GM19043 (cell line): ENCODE measurements at regions not wholly inside any gene's neighbourhood (a gene's known extent, or its start where the extent isn't known, plus 50 kb on each side); places are given as distances from the start of the nearest gene placed in this dataset.
"Not testable (repeated sequence)": the region's sequence is repeated elsewhere in the genome, so short reads cannot be mapped to it uniquely, and the experiment has no call there.

Experiments
- ATAC-seq: cut with Tn5 transposase; IDR thresholded peaks from one replicate; pipeline ENCODE4 v1.9.1; 2021; ENCODE audit warnings: low read depth; ENCODE audit not compliant: unreplicated experiment

GRCh38 chr1:81312272-81312754, 488.4 kb upstream of the ADGRL2 start:
- no peak for ATAC-seq

DNA sequence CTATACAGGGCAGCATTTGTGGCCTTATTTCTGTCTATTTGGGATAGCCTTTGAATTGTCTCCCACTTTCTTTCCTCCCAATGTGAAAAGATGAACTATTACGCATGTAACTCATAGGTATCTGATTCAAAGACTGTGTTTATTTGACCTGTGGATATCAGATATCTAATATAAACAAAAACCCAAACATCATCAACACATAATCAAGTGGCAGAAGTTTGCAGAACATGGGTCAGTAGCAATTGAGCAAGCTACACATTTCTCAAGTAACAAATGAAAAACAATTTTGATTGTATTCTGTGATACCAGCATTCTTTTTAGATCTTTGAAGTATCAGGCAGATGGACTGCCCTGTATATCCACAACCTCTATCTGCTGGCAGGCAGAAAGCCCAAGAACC, 490.5 kb upstream of the ADGRL2 start:
- ATAC-seq = no peak

DNA sequence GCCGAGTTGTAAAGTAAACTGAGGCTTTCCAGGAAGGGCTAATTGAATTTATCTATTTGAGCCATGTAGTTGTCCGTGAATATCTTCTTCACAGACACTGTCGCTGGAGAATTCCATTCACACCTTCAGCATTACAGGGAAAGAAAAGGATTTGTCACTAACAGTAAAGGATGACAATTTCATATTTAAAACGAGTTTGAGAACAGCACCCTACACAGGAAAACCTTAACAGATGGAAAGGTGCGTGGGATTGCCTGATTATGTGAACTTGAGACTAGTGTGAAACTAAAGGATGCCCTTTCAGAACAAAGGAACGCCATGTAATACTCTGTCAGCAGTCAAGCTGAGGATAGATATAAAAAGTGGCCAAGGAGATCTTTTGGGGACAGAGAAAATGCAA, 492.5 kb upstream of the ADGRL2 start:
- ATAC-seq = no peak

- ATAC-seq = no peak
These were observed 492.9 kb upstream of the ADGRL2 start for GRCh38 chr1:81307786-81308185.

DNA sequence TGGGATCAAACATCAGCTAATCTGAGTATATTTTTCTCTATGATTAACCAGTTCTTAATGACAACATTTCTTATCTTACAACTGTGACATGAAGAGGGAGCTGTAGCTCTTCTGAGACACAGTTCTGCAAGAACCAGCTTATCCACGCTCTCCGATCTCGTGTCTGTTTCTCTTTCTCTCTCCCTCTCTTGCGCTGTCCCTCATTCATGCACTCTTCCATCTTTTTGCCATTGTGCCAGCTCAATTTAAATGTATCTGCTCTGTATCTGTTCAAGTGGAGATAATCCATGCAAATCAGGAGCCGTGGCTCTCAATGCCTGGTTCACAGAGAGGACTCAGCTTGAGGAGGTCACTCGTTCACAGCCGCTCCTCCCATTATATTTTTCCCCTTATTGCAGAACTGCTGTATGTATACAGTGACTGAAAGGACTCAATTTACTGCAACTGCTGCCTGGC, 494.7 kb upstream of the ADGRL2 start:
- ATAC-seq = no peak

- ATAC-seq = no peak
These were observed 496.5 kb upstream of the ADGRL2 start for GRCh38 chr1:81304187-81304586.

DNA sequence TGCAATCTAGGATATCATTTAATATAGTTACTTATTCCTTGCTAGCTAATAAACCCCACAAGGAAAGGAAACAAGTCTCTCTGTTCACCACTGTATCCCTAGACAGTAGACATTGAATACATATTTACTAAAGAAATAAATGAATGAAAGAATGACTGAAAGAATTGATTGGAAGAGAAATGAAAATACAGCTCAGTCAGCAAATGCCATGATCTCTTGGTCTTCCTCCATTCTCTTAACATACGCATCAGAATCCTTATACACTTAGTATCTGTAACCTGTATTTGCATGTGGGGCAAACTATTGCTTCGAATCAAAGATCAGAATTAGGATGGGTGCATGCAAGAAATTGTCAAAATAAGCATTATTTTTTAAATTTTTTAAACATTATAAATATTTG, 500.8 kb upstream of the ADGRL2 start:
- no peak for ATAC-seq

- ATAC-seq = no peak
These were observed 502.5 kb upstream of the ADGRL2 start for GRCh38 chr1:81298266-81298665.

- ATAC-seq = no peak
These were observed 504.1 kb upstream of the ADGRL2 start for GRCh38 chr1:81296601-81297000.

GRCh38 chr1:81290326-81290725, 510.4 kb upstream of the ADGRL2 start:
- no peak for ATAC-seq

- ATAC-seq = no peak
These were observed 512.0 kb upstream of the ADGRL2 start for GRCh38 chr1:81288689-81289088.

GRCh38 chr1:81287411-81288080, 513.2 kb upstream of the ADGRL2 start:
- no peak for ATAC-seq

- ATAC-seq = no peak
These were observed 530.7 kb upstream of the ADGRL2 start for GRCh38 chr1:81270051-81270450.

- ATAC-seq = no peak
These were observed 535.8 kb upstream of the ADGRL2 start for GRCh38 chr1:81264976-81265375.

DNA sequence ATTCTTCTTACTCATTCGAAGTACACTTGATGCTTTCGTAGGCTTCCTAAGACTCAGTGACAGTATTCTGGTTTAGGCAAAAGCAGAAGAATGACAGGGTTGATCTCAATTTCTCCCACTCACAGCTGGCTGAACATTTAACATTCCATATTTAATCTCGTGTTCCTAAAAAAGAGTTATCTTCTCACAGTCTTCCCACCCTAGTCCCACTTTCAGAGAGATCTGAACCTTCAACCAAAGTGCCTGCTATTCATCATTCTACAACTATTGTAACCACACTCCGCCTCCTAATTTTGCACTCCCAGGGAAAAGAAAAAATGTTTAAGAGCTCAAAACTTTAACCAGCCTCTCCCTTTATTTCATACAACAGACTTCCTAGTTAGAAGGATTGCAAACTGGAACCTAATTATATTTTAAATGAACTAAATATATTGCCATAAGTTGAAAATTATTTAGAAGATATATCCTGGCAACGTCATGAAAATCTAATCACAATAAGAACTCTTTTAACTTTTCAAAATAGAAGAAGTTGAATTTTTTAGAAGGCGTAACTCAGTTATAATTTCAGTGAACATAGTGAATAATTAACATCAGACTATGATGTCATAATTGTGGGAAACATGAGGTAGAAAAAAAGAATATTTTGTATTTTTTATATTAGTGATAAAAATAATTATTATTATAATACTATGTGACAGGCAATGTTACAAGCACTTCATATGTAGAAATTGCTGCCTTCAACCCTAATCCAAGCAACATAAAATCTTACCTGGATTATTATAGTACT, 540.9 kb upstream of the ADGRL2 start:
- no peak for ATAC-seq

DNA sequence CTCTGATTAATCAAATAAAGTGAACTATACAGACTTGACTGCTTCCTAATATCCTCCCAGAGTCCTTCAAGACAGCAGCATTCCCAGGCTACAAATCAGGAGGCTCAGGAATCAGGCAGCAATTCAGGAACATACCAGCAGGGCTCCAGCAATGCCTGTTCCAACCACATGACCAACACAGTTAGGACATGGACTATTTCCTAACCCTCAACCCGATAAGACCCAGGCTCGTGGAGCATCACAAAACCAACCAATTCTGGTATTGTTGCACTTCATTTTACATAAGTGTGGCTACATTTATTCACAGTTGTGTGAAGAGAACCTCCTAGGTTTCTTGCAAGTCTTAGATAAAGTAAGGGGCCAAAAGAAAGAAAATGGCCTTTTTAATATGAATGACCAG, 546.2 kb upstream of the ADGRL2 start:
- ATAC-seq = no peak

GRCh38 chr1:81254068-81254467, 546.7 kb upstream of the ADGRL2 start:
- no peak for ATAC-seq

GRCh38 chr1:81252471-81253151, 548.1 kb upstream of the ADGRL2 start:
- no peak for ATAC-seq

DNA sequence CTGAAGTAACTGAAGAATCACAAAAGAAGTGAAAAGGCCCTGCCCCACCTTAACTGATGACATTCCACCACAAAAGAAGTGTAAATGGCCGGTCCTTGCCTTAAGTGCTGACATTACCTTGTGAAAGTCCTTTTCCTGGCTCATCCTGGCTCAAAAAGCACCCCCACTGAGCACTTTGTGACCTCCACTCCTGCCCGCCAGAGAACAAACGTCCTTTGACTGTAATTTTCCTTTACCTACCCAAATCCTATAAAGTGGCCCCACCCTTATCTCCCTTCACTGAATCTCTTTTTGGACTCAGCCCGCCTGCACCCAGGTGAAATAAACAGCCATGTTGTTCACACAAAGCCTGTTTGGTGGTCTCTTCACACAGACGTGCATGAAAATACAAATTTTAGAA, 549.9 kb upstream of the ADGRL2 start:
- ATAC-seq = not testable (repeated sequence)

DNA sequence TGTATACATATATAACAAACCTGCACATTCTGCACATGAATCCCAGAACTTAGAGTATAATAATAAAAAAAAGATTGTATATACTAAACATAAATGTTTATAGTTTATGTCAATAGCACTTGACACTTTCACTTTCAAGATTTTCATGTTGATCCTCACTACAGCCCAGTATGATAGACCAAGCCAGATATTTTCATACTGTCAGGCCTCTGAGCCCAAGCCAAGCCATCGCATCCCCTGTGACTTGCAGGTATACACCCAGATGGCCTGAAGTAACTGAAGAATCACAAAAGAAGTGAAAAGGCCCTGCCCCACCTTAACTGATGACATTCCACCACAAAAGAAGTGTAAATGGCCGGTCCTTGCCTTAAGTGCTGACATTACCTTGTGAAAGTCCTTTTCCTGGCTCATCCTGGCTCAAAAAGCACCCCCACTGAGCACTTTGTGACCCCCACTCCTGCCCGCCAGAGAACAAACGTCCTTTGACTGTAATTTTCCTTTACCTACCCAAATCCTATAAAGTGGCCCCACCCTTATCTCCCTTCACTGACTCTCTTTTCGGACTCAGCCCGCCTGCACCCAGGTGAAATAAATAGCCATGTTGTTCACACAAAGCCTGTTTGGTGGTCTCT, 555.5 kb upstream of the ADGRL2 start:
- not testable (repeated sequence) for ATAC-seq

DNA sequence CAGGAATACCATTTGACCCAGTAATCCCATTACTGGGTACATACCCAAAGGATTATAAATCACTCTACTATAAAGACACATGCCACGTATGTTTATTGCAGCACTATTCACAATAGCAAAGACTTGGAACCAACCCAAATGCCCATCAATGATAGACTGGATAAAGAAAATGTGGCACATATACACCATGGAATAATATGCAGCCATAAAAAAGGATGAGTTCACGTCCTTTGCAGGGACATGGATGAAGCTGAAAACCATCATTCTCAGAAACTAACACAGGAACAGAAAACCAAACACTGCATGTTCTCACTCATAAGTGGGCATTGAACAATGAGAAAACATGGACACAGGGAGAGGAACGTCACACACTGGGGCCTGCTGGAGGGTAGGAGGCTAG, 556.1 kb upstream of the ADGRL2 start:
- ATAC-seq = not testable (repeated sequence)
